Caco-2 (cell line): ENCODE measurements at regions not wholly inside any gene's neighbourhood (a gene's known extent, or its start where the extent isn't known, plus 50 kb on each side); places are given as distances from the start of the nearest gene placed in this dataset.

Experiments
- BruUV-seq: library from RNA; stranded (reverse); fragments of 400-500 nt; replicated peaks from 2 replicates; lab custom pipeline; 2021; lab: Mats Ljungman, UMichigan
- CTCF ChIA-PET: fragments of 300-600 bp; sonication (Branson Sonifier 250); formaldehyde crosslinking; loops from one replicate; lab custom pipeline; 2022; ENCODE audit warnings: antibody characterized with exemption; lab: Charles Lee
- POLR2A ChIA-PET: fragments of 300-600 bp; sonication (Branson Sonifier 250); formaldehyde crosslinking; loops from one replicate; lab custom pipeline; 2022; ENCODE audit warnings: antibody characterized with exemption; lab: Charles Lee
- DNase-seq, 2 experiments: peaks; one replicate each; pipeline versions ENCODE4 v3.0.0 to v3.0.0-alpha.2; 2020 to 2022
- H3K27me3 ChIP-seq: replicated peaks from 2 replicates; pipeline ENCODE4 v1.6.0; 2011; ENCODE audit warnings: low read length; ENCODE audit not compliant: control insufficient read depth, insufficient read depth
- H3K36me3 ChIP-seq: 2 replicates; pipeline ENCODE4 v1.5.1; 2011; ENCODE audit warnings: low read length; ENCODE audit not compliant: control insufficient read depth, insufficient read depth
- H3K4me1 ChIP-seq: fragments of 250-450 bp; sonication (Bioruptor Pico); 2 replicates; pipeline ENCODE4 v1.5.1; 2020; ENCODE audit warnings: mild to moderate bottlenecking
- H3K4me3 ChIP-seq: 2 replicates; pipeline ENCODE4 v1.5.1; 2011; ENCODE audit warnings: low read depth, mild to moderate bottlenecking, control low read depth, low read length
- H3K9me3 ChIP-seq: fragments of 250-450 bp; sonication (Bioruptor Pico); 2 replicates; pipeline ENCODE4 v1.5.1; 2020; ENCODE audit warnings: mild to moderate bottlenecking, moderate library complexity
- H3K27ac Mint-ChIP-seq: one replicate; pipeline ENCODE4 v1.8.0; 2022; ENCODE audit warnings: mixed read lengths; ENCODE audit not compliant: unreplicated experiment
- H3K27me3 Mint-ChIP-seq: one replicate; pipeline ENCODE4 v1.8.0; 2022; ENCODE audit warnings: mixed read lengths; ENCODE audit not compliant: insufficient read depth, unreplicated experiment
- H3K36me3 Mint-ChIP-seq: one replicate; pipeline ENCODE4 v1.8.0; 2022; ENCODE audit warnings: mild to moderate bottlenecking, mixed read lengths; ENCODE audit not compliant: insufficient read depth, unreplicated experiment
- H3K4me1 Mint-ChIP-seq: one replicate; pipeline ENCODE4 v1.8.0; 2022; ENCODE audit warnings: low read depth, mixed read lengths; ENCODE audit not compliant: unreplicated experiment
- H3K4me3 Mint-ChIP-seq: one replicate; pipeline ENCODE4 v1.8.0; 2022; ENCODE audit warnings: mild to moderate bottlenecking, moderate library complexity, mixed read lengths; ENCODE audit not compliant: unreplicated experiment
- H3K9me3 Mint-ChIP-seq: one replicate; pipeline ENCODE4 v1.8.0; 2022; ENCODE audit warnings: mixed read lengths; ENCODE audit not compliant: unreplicated experiment
- intact Hi-C: fragments of 100-400 bp; cut with micrococcal nuclease; formaldehyde crosslinking; loops from one replicate; pipeline ENCODE4 v1.10.0; 2022; ENCODE audit not compliant: unreplicated experiment
- TF ChIP-seq, protein P1 (sequence below), 2 experiments: fragments of 200-600 bp in 1 of 2; IDR thresholded peaks; 1 replicate in 1 of 2; 2 replicates in 1 of 2; pipeline versions ENCODE4 v1.5.1 to v1.8.0; 2011 to 2022; ENCODE audit warnings: antibody characterized with exemption in 1 of 2, control low read depth in 1 of 2, inconsistent platforms in 1 of 2, low read depth in 1 of 2, low read length in 1 of 2, mild to moderate bottlenecking in 1 of 2, moderate library complexity in 1 of 2; ENCODE audit not compliant: insufficient read depth in 1 of 2, severe bottlenecking in 1 of 2, unreplicated experiment in 1 of 2

DNA sequence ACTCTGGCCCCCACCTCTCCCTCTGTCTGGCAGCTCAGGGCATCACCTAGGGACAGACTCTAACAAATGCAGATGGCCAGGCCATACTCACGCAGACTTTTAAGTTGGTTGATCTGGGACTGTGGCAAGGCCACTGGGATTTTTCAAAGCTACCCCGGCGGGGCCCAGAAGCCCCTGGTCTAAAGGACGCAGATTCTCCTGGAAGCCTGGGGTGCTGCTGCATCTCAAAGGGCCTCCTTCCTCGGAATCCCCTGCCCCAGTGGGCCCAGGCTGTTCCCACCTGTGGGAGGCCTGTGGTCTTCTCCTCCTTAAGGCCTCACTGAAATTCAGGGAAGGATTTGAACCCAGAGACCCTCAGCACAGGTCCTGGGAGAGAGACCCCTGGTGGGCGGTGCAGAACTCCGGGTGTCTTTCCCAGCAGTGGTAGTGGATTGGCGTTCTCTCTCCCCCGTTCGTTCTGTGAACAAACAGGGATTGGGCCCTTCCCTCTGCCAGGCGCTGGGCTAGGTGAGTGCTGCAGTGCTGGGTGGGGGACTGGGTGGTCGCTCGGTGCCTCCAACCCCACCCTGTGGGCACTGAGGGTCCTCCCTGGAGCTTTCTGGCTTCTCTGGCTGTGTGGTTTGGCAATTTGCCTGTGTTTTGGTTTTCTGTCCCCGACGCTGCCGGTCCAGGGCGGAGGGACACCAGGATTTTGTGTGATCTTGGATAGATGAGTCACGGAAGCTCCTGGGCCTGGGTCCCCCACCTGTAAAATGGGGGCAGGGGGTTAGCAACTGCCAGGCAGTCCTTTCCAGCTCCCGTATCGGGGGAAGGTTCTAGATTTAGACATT lies 160.5 kb upstream of the GSE1 start:
- no peak for DNase-seq
- Histone ChIP-seq H3K27me3 (no peaks in the 10 kb centered on the region), H3K4me3 (no peak overlapping the region), H3K4me1 (peaks cover 23% of the 10 kb centered on the region), H3K36me3 (no peaks in the 10 kb centered on the region), H3K9me3 (no peaks in the 10 kb centered on the region)
- Mint-ChIP-seq H3K4me3 (no peak overlapping the region), H3K27me3 (no peaks in the 10 kb centered on the region), H3K36me3 (no peaks in the 10 kb centered on the region), H3K9me3 (no peaks in the 10 kb centered on the region), H3K4me1 (peaks cover 7% of the 10 kb centered on the region), H3K27ac (no peak overlapping the region)
- no TSS peak for BruUV-seq
- TF ChIP-seq, protein P1, sequence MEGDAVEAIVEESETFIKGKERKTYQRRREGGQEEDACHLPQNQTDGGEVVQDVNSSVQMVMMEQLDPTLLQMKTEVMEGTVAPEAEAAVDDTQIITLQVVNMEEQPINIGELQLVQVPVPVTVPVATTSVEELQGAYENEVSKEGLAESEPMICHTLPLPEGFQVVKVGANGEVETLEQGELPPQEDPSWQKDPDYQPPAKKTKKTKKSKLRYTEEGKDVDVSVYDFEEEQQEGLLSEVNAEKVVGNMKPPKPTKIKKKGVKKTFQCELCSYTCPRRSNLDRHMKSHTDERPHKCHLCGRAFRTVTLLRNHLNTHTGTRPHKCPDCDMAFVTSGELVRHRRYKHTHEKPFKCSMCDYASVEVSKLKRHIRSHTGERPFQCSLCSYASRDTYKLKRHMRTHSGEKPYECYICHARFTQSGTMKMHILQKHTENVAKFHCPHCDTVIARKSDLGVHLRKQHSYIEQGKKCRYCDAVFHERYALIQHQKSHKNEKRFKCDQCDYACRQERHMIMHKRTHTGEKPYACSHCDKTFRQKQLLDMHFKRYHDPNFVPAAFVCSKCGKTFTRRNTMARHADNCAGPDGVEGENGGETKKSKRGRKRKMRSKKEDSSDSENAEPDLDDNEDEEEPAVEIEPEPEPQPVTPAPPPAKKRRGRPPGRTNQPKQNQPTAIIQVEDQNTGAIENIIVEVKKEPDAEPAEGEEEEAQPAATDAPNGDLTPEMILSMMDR (IDR thresholded peaks at IDR 0.05; ENCODE audit: insufficient read depth in 1 of 2, low read depth in 1 of 2, low read length in 1 of 2, severe bottlenecking in 1 of 2, unreplicated experiment in 1 of 2): peak in 1 of 2 experiments; percentile 35
- intact Hi-C loops: no loop called here
- ChIA-PET POLR2A (no interaction called here), CTCF (interaction anchor here (0.5 to 1.8 kb wide), 5 partner anchors 7 to 101 kb away, joined by 3 to 4 read pairs (median 3); no protein-coding TSS in a partner anchor)

DNA sequence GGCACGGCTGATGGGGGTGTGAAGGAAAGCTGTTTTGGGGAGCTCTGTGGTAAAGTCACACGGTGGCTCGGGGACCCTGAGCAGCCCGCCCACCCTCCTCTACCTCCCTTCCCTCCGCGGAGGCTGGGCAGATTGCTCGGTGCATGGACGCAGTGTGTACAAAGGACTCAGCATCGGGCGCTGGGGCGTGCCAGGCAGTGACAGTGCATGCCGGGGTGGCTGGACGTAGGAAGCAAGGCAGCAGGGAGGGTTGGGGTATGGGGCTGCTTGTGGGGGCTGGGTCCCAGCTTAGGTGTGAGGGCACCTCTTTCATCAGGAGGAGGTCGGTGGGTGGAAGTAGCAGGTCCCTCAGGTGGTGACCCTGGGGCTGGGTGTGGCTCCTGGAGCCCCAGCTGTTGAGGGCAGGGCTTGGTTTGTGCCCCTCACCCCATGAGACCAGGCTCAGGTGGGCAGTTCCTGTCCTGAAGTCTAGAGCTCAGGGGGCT lies 159.9 kb upstream of the GSE1 start:
- ChIA-PET CTCF (interaction anchor here (1.0 to 1.8 kb wide), 3 partner anchors 8 to 19 kb away, joined by 3 to 4 read pairs (median 3); no protein-coding TSS in a partner anchor), POLR2A (no interaction called here)

DNA sequence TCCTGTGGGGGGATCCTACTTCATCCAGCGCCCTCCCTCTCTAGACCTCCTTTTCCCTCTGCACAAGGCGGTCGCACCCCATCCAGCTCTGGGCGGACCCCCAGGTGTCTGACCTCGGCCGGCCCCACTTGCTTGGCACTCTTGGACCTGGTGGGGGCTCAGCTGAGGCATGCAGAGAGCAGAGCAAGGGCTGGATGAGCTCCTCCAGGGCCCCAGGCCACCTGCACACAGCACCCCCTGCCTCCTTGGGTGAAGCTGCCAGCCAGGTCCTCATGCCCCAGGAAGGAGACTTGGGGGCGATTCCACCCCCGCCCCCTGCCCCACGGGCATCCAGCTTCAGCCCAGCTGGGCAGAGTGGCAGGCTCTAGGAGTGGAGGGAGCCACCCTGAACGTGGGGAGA lies 159.4 kb upstream of the GSE1 start:
- H3K27me3 Mint-ChIP-seq: no peaks in the 10 kb centered on the region
- H3K27ac Mint-ChIP-seq: no peak overlapping the region
- no peaks in the 10 kb centered on the region for H3K9me3 ChIP-seq
- H3K36me3 ChIP-seq: no peaks in the 10 kb centered on the region
- DNase-seq: no peak
- no peak overlapping the region for H3K4me3 ChIP-seq
- no peaks in the 10 kb centered on the region for H3K36me3 Mint-ChIP-seq
- H3K4me3 Mint-ChIP-seq: no peak overlapping the region
- peaks cover 7% of the 10 kb centered on the region for H3K4me1 Mint-ChIP-seq
- no peaks in the 10 kb centered on the region for H3K27me3 ChIP-seq
- TF ChIP-seq, protein P1 (IDR thresholded peaks at IDR 0.05; ENCODE audit: insufficient read depth in 1 of 2, low read depth in 1 of 2, low read length in 1 of 2, severe bottlenecking in 1 of 2, unreplicated experiment in 1 of 2): no peak
- H3K4me1 ChIP-seq: peaks cover 12% of the 10 kb centered on the region
- ChIA-PET POLR2A (no interaction called here), CTCF (interaction anchor here (0.6 to 1.8 kb wide), 4 partner anchors 9 to 99 kb away, joined by 3 to 4 read pairs (median 4); no protein-coding TSS in a partner anchor)
- H3K9me3 Mint-ChIP-seq: no peaks in the 10 kb centered on the region
- no TSS peak for BruUV-seq
- intact Hi-C loops: no loop called here

More for the DNA sequence above, 159.9 kb upstream of the GSE1 start:
- H3K4me3 ChIP-seq: no peak overlapping the region
- H3K9me3 ChIP-seq: no peaks in the 10 kb centered on the region
- intact Hi-C loops: no loop called here
- Mint-ChIP-seq H3K27ac (no peak overlapping the region), H3K4me3 (no peak overlapping the region), H3K36me3 (no peaks in the 10 kb centered on the region), H3K9me3 (no peaks in the 10 kb centered on the region), H3K27me3 (no peaks in the 10 kb centered on the region), H3K4me1 (peaks cover 7% of the 10 kb centered on the region)
- no peaks in the 10 kb centered on the region for H3K36me3 ChIP-seq
- TF ChIP-seq, protein P1 (IDR thresholded peaks at IDR 0.05; ENCODE audit: insufficient read depth in 1 of 2, low read depth in 1 of 2, low read length in 1 of 2, severe bottlenecking in 1 of 2, unreplicated experiment in 1 of 2): no peak
- BruUV-seq: no TSS peak
- H3K4me1 ChIP-seq: peaks cover 16% of the 10 kb centered on the region
- no peak for DNase-seq
- no peaks in the 10 kb centered on the region for H3K27me3 ChIP-seq
